ENCODE measurements at regions not wholly inside any gene's neighbourhood (a gene's known extent, or its start where the extent isn't known, plus 50 kb on each side); places are given as distances from the start of the nearest gene placed in this dataset.

DNA sequence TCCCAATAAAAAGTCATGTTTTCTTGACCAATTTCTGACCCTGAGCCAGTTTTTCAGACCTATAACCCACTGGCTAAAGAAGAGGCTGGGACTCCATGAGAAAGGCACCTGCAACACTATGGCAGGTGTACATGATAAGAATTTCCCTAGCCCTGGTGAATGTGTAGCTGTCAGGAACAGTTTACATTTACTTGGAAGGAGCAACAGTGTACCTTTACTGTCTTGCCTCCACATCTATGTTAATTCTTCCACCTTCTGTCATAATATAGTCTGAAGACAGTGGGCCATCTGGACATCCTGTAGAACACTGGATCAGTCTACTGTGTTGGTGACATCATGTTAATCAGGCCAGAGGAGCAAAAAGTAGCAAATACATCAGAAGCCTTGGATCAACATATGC lies 72.1 kb upstream of the CD82 start:
- no peak overlapping the region for H4K91ac ChIP-seq (ENCODE audit: insufficient read length, low read depth, low read length)
- no peak overlapping the region for H2BK15ac ChIP-seq (ENCODE audit: low read depth, low read length)
- H2BK120ac ChIP-seq (ENCODE audit: low read depth, low read length, poor library complexity, severe bottlenecking) = no peak overlapping the region
- H2BK12ac ChIP-seq (ENCODE audit: insufficient read length, low read depth, low read length) = no peak overlapping the region
- H3K4ac ChIP-seq (ENCODE audit: low read depth, low read length) = no peak overlapping the region
- H3K27me3 ChIP-seq (ENCODE audit: insufficient read depth, low read length) = no peaks in the 10 kb centered on the region
- Mint-ChIP-seq H3K36me3 (ENCODE audit: insufficient read depth in 1 of 3, low read depth in 3 of 3) (no peaks in the 10 kb centered on the region), H3K4me3 (no peak overlapping the region), H3K9me3 (no peaks in the 10 kb centered on the region), H3K27ac (no peak overlapping the region), H3K4me1 (peaks cover 5 to 14% of the 10 kb centered on the region in 2 experiments), H3K27me3 (ENCODE audit: low read depth) (peaks cover 2% of the 10 kb centered on the region; the same call in 1 of the 2 replicates)
- no peaks in the 10 kb centered on the region for H3K9me3 ChIP-seq (ENCODE audit: control insufficient read depth, low read depth, low read length)
- H3K27ac ChIP-seq (ENCODE audit: insufficient read length, low read depth, low read length) = no peak overlapping the region
- no peaks in the 10 kb centered on the region for H3K79me1 ChIP-seq (ENCODE audit: insufficient read depth, low read depth, low read length, poor library complexity, severe bottlenecking)
- no peak overlapping the region for H2BK5ac ChIP-seq (ENCODE audit: insufficient read length, low read length)
- no peak overlapping the region for H4K5ac ChIP-seq (ENCODE audit: insufficient read length, low read depth, low read length)
- no peak overlapping the region for H2AK5ac ChIP-seq (ENCODE audit: insufficient read length, low read length)
- no peak overlapping the region for H3T11ph ChIP-seq (ENCODE audit: low read length)
- H2AFZ ChIP-seq (ENCODE audit: low read length) = no peak overlapping the region
- no peak overlapping the region for H3K56ac ChIP-seq (ENCODE audit: insufficient read length, low read depth, low read length)
- no peak overlapping the region for H3K14ac ChIP-seq (ENCODE audit: insufficient read depth, low read length)
- H3K79me2 ChIP-seq (ENCODE audit: insufficient read depth, low read length) = no peaks in the 10 kb centered on the region
- no peak overlapping the region for H3K23ac ChIP-seq (ENCODE audit: insufficient read length, low read depth, low read length)
- DNase-seq = no peak
- TF ChIP-seq CTCF (conservative IDR thresholded peaks at IDR 0.05) = no peak
- no peak overlapping the region for H3K9ac ChIP-seq (ENCODE audit: extremely low read depth, insufficient read length, low read length)
- H3K4me2 ChIP-seq (ENCODE audit: insufficient read depth, insufficient read length, low read length) = no peak overlapping the region
- H2BK20ac ChIP-seq (ENCODE audit: low read depth, low read length, poor library complexity, severe bottlenecking) = no peak overlapping the region
- no peaks in the 10 kb centered on the region for H4K20me1 ChIP-seq (ENCODE audit: control insufficient read depth, insufficient read depth, insufficient read length)
- H3K23me2 ChIP-seq (ENCODE audit: insufficient read length, low read depth, low read length, poor library complexity, severe bottlenecking) = no peaks in the 10 kb centered on the region
- no peaks in the 10 kb centered on the region for H3K4me1 ChIP-seq (ENCODE audit: insufficient read depth, low read length)
- no peak overlapping the region for H3K18ac ChIP-seq (ENCODE audit: insufficient read length, low read depth, low read length)
- no peak overlapping the region for H4K8ac ChIP-seq (replicated peaks; ENCODE audit: insufficient read length, low read depth, low read length)
